PC-3 (cell line): ENCODE measurements at regions not wholly inside any gene's neighbourhood (a gene's known extent, or its start where the extent isn't known, plus 50 kb on each side); places are given as distances from the start of the nearest gene placed in this dataset.

ENCODE experiments used
- ATAC-seq: fragments of 200-7000 bp; cut with Tn5 transposase; 2 replicates; pipeline ENCODE4 v1.9.1; 2020; ENCODE audit warnings: mild to moderate bottlenecking, moderate library complexity
- BruUV-seq: library from RNA; stranded (reverse); fragments of 400-500 nt; replicated peaks from 2 replicates; lab custom pipeline; 2021; lab: Mats Ljungman, UMichigan
- CTCF ChIA-PET: fragments of 300-600 bp; sonication (Branson Sonifier 250); formaldehyde crosslinking; loops from one replicate; lab custom pipeline; 2022; ENCODE audit warnings: antibody characterized with exemption; lab: Charles Lee
- POLR2A ChIA-PET: fragments of 300-600 bp; sonication (Branson Sonifier 250); formaldehyde crosslinking; loops from one replicate; lab custom pipeline; 2022; ENCODE audit warnings: antibody characterized with exemption; ENCODE audit not compliant: unreplicated experiment; lab: Charles Lee
- DNase-seq: peaks from one replicate; pipeline ENCODE4 v3.0.0-alpha.2; 2015
- H2AFZ ChIP-seq: fragments of 300-600 bp; sonication (generic); 2 replicates; pipeline ENCODE4 v1.6.0; 2016; ENCODE audit warnings: antibody characterized with exemption, low read length
- H3F3A ChIP-seq: fragments of 300-600 bp; sonication (generic); one replicate; pipeline ENCODE4 v1.6.0; 2017; ENCODE audit warnings: antibody characterized with exemption, low read length, control low read depth, mild to moderate bottlenecking; ENCODE audit not compliant: unreplicated experiment
- H3K27ac ChIP-seq: fragments of 300-600 bp; sonication (generic); 2 replicates; pipeline ENCODE4 v1.5.1; 2016; ENCODE audit warnings: mild to moderate bottlenecking, low read length
- H3K27me3 ChIP-seq: fragments of 300-600 bp; sonication (generic); 2 replicates; pipeline ENCODE4 v1.6.1; 2016; ENCODE audit warnings: low read length, mixed read lengths
- H3K36me3 ChIP-seq: fragments of 300-600 bp; sonication (generic); 2 replicates; pipeline ENCODE4 v1.6.1; 2016; ENCODE audit warnings: low read depth, mixed run types, low read length, mixed read lengths
- H3K4me1 ChIP-seq: fragments of 300-600 bp; sonication (generic); 2 replicates; pipeline ENCODE4 v1.5.1; 2016; ENCODE audit warnings: low read length; ENCODE audit not compliant: insufficient read depth
- H3K4me2 ChIP-seq: fragments of 300-600 bp; sonication (generic); 2 replicates; pipeline ENCODE4 v1.6.0; 2016; ENCODE audit warnings: low read length
- H3K4me3 ChIP-seq: fragments of 300-600 bp; sonication (generic); 2 replicates; pipeline ENCODE4 v1.5.1; 2016; ENCODE audit warnings: mild to moderate bottlenecking, low read length, mixed read lengths
- H3K79me2 ChIP-seq: fragments of 300-600 bp; sonication (generic); 2 replicates; pipeline ENCODE4 v1.6.1; 2017; ENCODE audit warnings: low read length, mixed read lengths
- H3K9ac ChIP-seq: fragments of 300-600 bp; sonication (generic); 2 replicates; pipeline ENCODE4 v1.6.0; 2016; ENCODE audit warnings: mild to moderate bottlenecking, low read length
- H3K9me2 ChIP-seq: fragments of 300-600 bp; sonication (generic); replicated peaks from 2 replicates; pipeline ENCODE4 v1.6.1; 2016; ENCODE audit warnings: mixed run types, low read length, mixed read lengths
- H3K9me3 ChIP-seq: fragments of 300-600 bp; sonication (generic); 2 replicates; pipeline ENCODE4 v1.6.1; 2016; ENCODE audit warnings: low read length, mixed read lengths
- H4K20me1 ChIP-seq: fragments of 300-600 bp; sonication (generic); 2 replicates; pipeline ENCODE4 v1.6.1; 2016; ENCODE audit warnings: low read length, mixed read lengths
- EZH2 ChIP-seq: fragments of 300-600 bp; sonication (generic); IDR thresholded peaks from one replicate; pipeline ENCODE4 v1.6.1; 2017; ENCODE audit warnings: antibody characterized with exemption, mild to moderate bottlenecking, low read length; ENCODE audit not compliant: unreplicated experiment
- EZH2phosphoT487 ChIP-seq: fragments of 300-600 bp; sonication (generic); IDR thresholded peaks from 2 replicates; pipeline ENCODE4 v1.6.1; 2018; ENCODE audit warnings: mild to moderate bottlenecking, antibody characterized with exemption, low read length, borderline replicate concordance
- intact Hi-C: fragments of 100-400 bp; cut with micrococcal nuclease; formaldehyde crosslinking; loops from 2 replicates; pipeline ENCODE4 v1.9.0; 2023
- TF ChIP-seq, protein P1 (sequence below): fragments of 300-600 bp; sonication (generic); conservative IDR thresholded peaks from 2 replicates; pipeline ENCODE4 v1.5.1; 2017; ENCODE audit warnings: antibody characterized with exemption, low read depth, mild to moderate bottlenecking, low read length

GRCh38 chr13:61751039-61751438, 335.4 kb upstream of the PCDH20 start:
- Histone ChIP-seq H3K9me3 (no peaks in the 10 kb centered on the region), H3K9me2 (no peaks in the 10 kb centered on the region), H3K4me3 (no peak overlapping the region), H3K27ac (no peak overlapping the region), H3K9ac (no peak overlapping the region), H3K4me2 (no peak overlapping the region), H3K79me2 (no peaks in the 10 kb centered on the region), H3K36me3 (no peaks in the 10 kb centered on the region), H3F3A (no peaks in the 10 kb centered on the region), H3K4me1 (no peaks in the 10 kb centered on the region), H4K20me1 (no peaks in the 10 kb centered on the region), H3K27me3 (no peaks in the 10 kb centered on the region), H2AFZ (no peak overlapping the region)
- ChIA-PET POLR2A (no interaction called here), CTCF (no interaction called here)
- no peak for ATAC-seq
- no TSS peak for BruUV-seq
- TF ChIP-seq, protein P1, sequence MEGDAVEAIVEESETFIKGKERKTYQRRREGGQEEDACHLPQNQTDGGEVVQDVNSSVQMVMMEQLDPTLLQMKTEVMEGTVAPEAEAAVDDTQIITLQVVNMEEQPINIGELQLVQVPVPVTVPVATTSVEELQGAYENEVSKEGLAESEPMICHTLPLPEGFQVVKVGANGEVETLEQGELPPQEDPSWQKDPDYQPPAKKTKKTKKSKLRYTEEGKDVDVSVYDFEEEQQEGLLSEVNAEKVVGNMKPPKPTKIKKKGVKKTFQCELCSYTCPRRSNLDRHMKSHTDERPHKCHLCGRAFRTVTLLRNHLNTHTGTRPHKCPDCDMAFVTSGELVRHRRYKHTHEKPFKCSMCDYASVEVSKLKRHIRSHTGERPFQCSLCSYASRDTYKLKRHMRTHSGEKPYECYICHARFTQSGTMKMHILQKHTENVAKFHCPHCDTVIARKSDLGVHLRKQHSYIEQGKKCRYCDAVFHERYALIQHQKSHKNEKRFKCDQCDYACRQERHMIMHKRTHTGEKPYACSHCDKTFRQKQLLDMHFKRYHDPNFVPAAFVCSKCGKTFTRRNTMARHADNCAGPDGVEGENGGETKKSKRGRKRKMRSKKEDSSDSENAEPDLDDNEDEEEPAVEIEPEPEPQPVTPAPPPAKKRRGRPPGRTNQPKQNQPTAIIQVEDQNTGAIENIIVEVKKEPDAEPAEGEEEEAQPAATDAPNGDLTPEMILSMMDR = no peak
- TF ChIP-seq EZH2 = no peak
- TF ChIP-seq EZH2phosphoT487 = no peak
- intact Hi-C loops = no loop called here
- DNase-seq = no peak

- Histone ChIP-seq H3K4me1 (no peaks in the 10 kb centered on the region), H2AFZ (no peak overlapping the region), H3K4me3 (no peak overlapping the region), H3K9me3 (no peaks in the 10 kb centered on the region), H3F3A (no peaks in the 10 kb centered on the region), H3K9me2 (no peaks in the 10 kb centered on the region), H3K9ac (no peak overlapping the region), H3K27me3 (no peaks in the 10 kb centered on the region), H3K27ac (no peak overlapping the region), H4K20me1 (no peaks in the 10 kb centered on the region), H3K4me2 (no peak overlapping the region), H3K79me2 (no peaks in the 10 kb centered on the region), H3K36me3 (no peaks in the 10 kb centered on the region)
- DNase-seq = no peak
- no TSS peak for BruUV-seq
- TF ChIP-seq, protein P1 = no peak
- no peak for TF ChIP-seq EZH2
- TF ChIP-seq EZH2phosphoT487 = no peak
- ATAC-seq = no peak
- ChIA-PET POLR2A (no interaction called here), CTCF (no interaction called here)
- intact Hi-C loops = no loop called here
These were observed 322.6 kb upstream of the PCDH20 start for GRCh38 chr13:61738236-61738750.

GRCh38 chr13:61734683-61735082, 319.0 kb upstream of the PCDH20 start:
- no peaks in the 10 kb centered on the region for H3K4me1 ChIP-seq
- H3K9ac ChIP-seq = no peak overlapping the region
- TF ChIP-seq EZH2phosphoT487 (no peak), EZH2 (no peak)
- TF ChIP-seq, protein P1 = no peak
- H3K79me2 ChIP-seq = no peaks in the 10 kb centered on the region
- intact Hi-C loops = no loop called here
- H3K9me3 ChIP-seq = no peaks in the 10 kb centered on the region
- H3F3A ChIP-seq = no peaks in the 10 kb centered on the region
- CTCF ChIA-PET = no interaction called here
- H3K27ac ChIP-seq = no peak overlapping the region
- H3K4me3 ChIP-seq = no peak overlapping the region
- no peak for ATAC-seq
- BruUV-seq = no TSS peak
- H3K4me2 ChIP-seq = no peak overlapping the region
- no peaks in the 10 kb centered on the region for H3K9me2 ChIP-seq
- POLR2A ChIA-PET = no interaction called here
- no peaks in the 10 kb centered on the region for H4K20me1 ChIP-seq
- H3K36me3 ChIP-seq = no peaks in the 10 kb centered on the region
- DNase-seq = no peak
- H3K27me3 ChIP-seq = no peaks in the 10 kb centered on the region
- no peak overlapping the region for H2AFZ ChIP-seq
